ENCODE measurements at regions not wholly inside any gene's neighbourhood (a gene's known extent, or its start where the extent isn't known, plus 50 kb on each side); places are given as distances from the start of the nearest gene placed in this dataset.

- no peak overlapping the region for H3K4me2 ChIP-seq
- H3K9me3 ChIP-seq (replicated peaks in 1 of 11), result peaks cover 7 to 19% (median 11%) of the 10 kb centered on the region in 11 experiments; a peak in 17 of 22 replicates
- H3K4me3 ChIP-seq, result no peak overlapping the region
- no peaks in the 10 kb centered on the region for H3K36me3 ChIP-seq
- H3K4me1 ChIP-seq, result peaks cover 0 to 11% (median 1%) of the 10 kb centered on the region in 10 experiments; a peak in 5 of 20 replicates
- TF ChIP-seq Cebpa-rat (IDR thresholded peaks at IDR 0.05), result no peak
- H3K9ac ChIP-seq, result no peak overlapping the region
- H4K20me1 ChIP-seq, result no peaks in the 10 kb centered on the region
- peaks cover 9 to 88% (median 33%) of the 10 kb centered on the region in 11 experiments; a peak in 20 of 22 replicates for H3K27me3 ChIP-seq
- H3K27ac ChIP-seq, result no peak overlapping the region
Observed at GRCh38 chrX:94389044-94389443, 715.0 kb downstream of the FAM133A start.

- Histone ChIP-seq H3K4me3 (no peak overlapping the region), H3K27ac (no peak overlapping the region), H3K27me3 (peaks cover 12 to 91% (median 70%) of the 10 kb centered on the region in 11 experiments; a peak in 21 of 22 replicates), H3K4me2 (no peak overlapping the region), H3K4me1 (no peaks in the 10 kb centered on the region), H3K9ac (no peak overlapping the region), H3K9me3 (replicated peaks in 1 of 11) (peaks cover 0 to 16% (median 8%) of the 10 kb centered on the region in 11 experiments; a peak in 10 of 22 replicates), H4K20me1 (no peaks in the 10 kb centered on the region), H3K36me3 (no peaks in the 10 kb centered on the region)
- TF ChIP-seq Cebpa-rat (IDR thresholded peaks at IDR 0.05), result no peak
Observed at GRCh38 chrX:94400488-94400887, 726.5 kb downstream of the FAM133A start.

GRCh38 chrX:94401426-94401825, 727.4 kb downstream of the FAM133A start:
- no peaks in the 10 kb centered on the region for H4K20me1 ChIP-seq
- H3K36me3 ChIP-seq, result no peaks in the 10 kb centered on the region
- H3K4me2 ChIP-seq, result no peak overlapping the region
- no peak overlapping the region for H3K27ac ChIP-seq
- TF ChIP-seq Cebpa-rat (IDR thresholded peaks at IDR 0.05), result no peak
- H3K27me3 ChIP-seq, result peaks cover 15 to 91% (median 73%) of the 10 kb centered on the region in 11 experiments; a peak in 21 of 22 replicates
- H3K4me3 ChIP-seq, result no peak overlapping the region
- no peaks in the 10 kb centered on the region for H3K4me1 ChIP-seq
- peaks cover 0 to 16% (median 11%) of the 10 kb centered on the region in 11 experiments; a peak in 11 of 22 replicates for H3K9me3 ChIP-seq (replicated peaks in 1 of 11)
- no peak overlapping the region for H3K9ac ChIP-seq

GRCh38 chrX:94414746-94415145, 740.7 kb downstream of the FAM133A start:
- no peak overlapping the region for H3K27ac ChIP-seq
- peaks cover 27 to 97% (median 78%) of the 10 kb centered on the region in 11 experiments for H3K27me3 ChIP-seq
- H3K36me3 ChIP-seq, result no peaks in the 10 kb centered on the region
- H3K4me2 ChIP-seq, result no peak overlapping the region
- H3K9me3 ChIP-seq (replicated peaks in 1 of 11), result no peaks in the 10 kb centered on the region
- no peaks in the 10 kb centered on the region for H4K20me1 ChIP-seq
- H3K4me3 ChIP-seq, result no peak overlapping the region
- TF ChIP-seq Cebpa-rat (IDR thresholded peaks at IDR 0.05), result no peak
- H3K9ac ChIP-seq, result no peak overlapping the region
- H3K4me1 ChIP-seq, result no peaks in the 10 kb centered on the region

GRCh38 chrX:94418065-94418464, 744.1 kb downstream of the FAM133A start:
- H3K9ac ChIP-seq, result no peak overlapping the region
- H3K9me3 ChIP-seq (replicated peaks in 1 of 11), result no peaks in the 10 kb centered on the region

DNA sequence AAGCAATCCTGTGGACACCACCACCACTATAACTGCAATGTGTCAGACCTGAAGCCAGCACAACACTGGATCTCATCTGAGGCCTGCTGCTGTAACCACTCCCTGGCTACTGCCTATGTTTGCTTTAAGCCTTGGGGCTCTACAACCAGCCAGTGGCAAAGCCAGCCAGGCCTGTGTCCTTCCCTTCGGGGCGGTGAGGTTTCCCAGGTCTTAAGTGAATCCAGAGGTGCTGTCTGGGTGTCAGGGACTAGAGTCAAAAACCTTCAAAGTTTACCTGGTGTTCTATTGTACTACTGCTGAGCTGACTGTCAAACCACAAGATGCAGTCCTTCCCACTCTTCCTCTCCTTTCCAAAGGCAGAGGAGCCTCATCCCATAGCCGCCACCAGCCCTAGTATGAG, 750.5 kb downstream of the FAM133A start:
- no peaks in the 10 kb centered on the region; a peak in 1 of 22 replicates for H4K20me1 ChIP-seq
- H3K9me3 ChIP-seq (replicated peaks in 1 of 11), result no peaks in the 10 kb centered on the region
- no peak overlapping the region for H3K27ac ChIP-seq
- H3K4me1 ChIP-seq, result no peaks in the 10 kb centered on the region
- H3K4me2 ChIP-seq, result no peak overlapping the region
- H3K4me3 ChIP-seq, result no peak overlapping the region
- H3K27me3 ChIP-seq, result peaks cover 19 to 93% (median 75%) of the 10 kb centered on the region in 11 experiments; a peak in 21 of 22 replicates
- no peak overlapping the region for H3K9ac ChIP-seq
- TF ChIP-seq Cebpa-rat (IDR thresholded peaks at IDR 0.05), result no peak
- H3K36me3 ChIP-seq, result no peaks in the 10 kb centered on the region

More at GRCh38 chrX:94418065-94418464, 744.1 kb downstream of the FAM133A start:
- Histone ChIP-seq H3K27ac (no peak overlapping the region), H3K4me2 (no peak overlapping the region), H3K4me1 (no peaks in the 10 kb centered on the region), H4K20me1 (no peaks in the 10 kb centered on the region), H3K27me3 (peaks cover 13 to 95% (median 74%) of the 10 kb centered on the region in 11 experiments; a peak in 21 of 22 replicates), H3K4me3 (no peak overlapping the region), H3K36me3 (no peaks in the 10 kb centered on the region)
- TF ChIP-seq Cebpa-rat (IDR thresholded peaks at IDR 0.05), result no peak

DNA sequence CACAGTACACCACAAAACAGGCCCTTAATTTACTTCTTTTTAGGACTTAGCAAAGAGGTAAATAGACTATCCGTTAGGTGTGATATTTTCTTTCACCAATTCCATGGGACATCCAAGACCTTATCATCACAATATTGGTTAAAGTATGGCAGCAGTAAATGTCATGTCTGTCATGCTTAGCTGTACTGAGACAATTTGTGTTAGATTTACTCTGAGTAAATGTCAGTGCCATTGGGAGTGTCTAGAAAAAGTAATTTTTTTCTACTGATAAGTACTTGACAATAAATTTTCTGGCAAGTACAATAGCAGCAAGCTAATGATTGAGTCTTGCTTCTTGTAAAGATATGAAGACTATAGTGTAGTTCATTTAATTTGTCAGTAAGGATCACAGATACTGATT, 756.1 kb downstream of the FAM133A start:
- Histone ChIP-seq H3K36me3 (no peaks in the 10 kb centered on the region), H4K20me1 (no peaks in the 10 kb centered on the region; a peak in 1 of 22 replicates), H3K27me3 (peaks cover 28 to 98% (median 80%) of the 10 kb centered on the region in 11 experiments; a peak in 21 of 22 replicates), H3K9ac (no peak overlapping the region), H3K4me3 (no peak overlapping the region), H3K27ac (no peak overlapping the region), H3K9me3 (replicated peaks in 1 of 11) (no peaks in the 10 kb centered on the region), H3K4me2 (no peak overlapping the region), H3K4me1 (no peaks in the 10 kb centered on the region)
- no peak for TF ChIP-seq Cebpa-rat (IDR thresholded peaks at IDR 0.05)

- peaks cover 20 to 77% (median 64%) of the 10 kb centered on the region in 11 experiments; a peak in 21 of 22 replicates for H3K27me3 ChIP-seq
- no peak overlapping the region for H3K4me3 ChIP-seq
- H3K27ac ChIP-seq, result no peak overlapping the region
- H3K9me3 ChIP-seq (replicated peaks in 1 of 11), result peaks cover 0 to 6% (median 0%) of the 10 kb centered on the region in 11 experiments; a peak in 3 of 22 replicates
- no peak overlapping the region for H3K9ac ChIP-seq
- no peak for TF ChIP-seq Cebpa-rat (IDR thresholded peaks at IDR 0.05)
- no peak overlapping the region for H3K4me2 ChIP-seq
- H3K36me3 ChIP-seq, result no peaks in the 10 kb centered on the region
- no peaks in the 10 kb centered on the region for H3K4me1 ChIP-seq
- no peaks in the 10 kb centered on the region for H4K20me1 ChIP-seq
Observed at GRCh38 chrX:94435799-94436198, 761.8 kb downstream of the FAM133A start.

GRCh38 chrX:94454159-94454558, 780.2 kb downstream of the FAM133A start:
- TF ChIP-seq Cebpa-rat (IDR thresholded peaks at IDR 0.05), result no peak
- 0 out of 22 replicates have a peak, but pooled peaks cover 0 to 5% (median 0%) of the 10 kb centered on the region in 11 experiments for H3K9me3 ChIP-seq (replicated peaks in 1 of 11)
- no peaks in the 10 kb centered on the region for H3K36me3 ChIP-seq
- peaks cover 23 to 88% (median 71%) of the 10 kb centered on the region in 11 experiments; a peak in 21 of 22 replicates for H3K27me3 ChIP-seq
- H3K4me2 ChIP-seq, result no peak overlapping the region
- no peaks in the 10 kb centered on the region; a peak in 2 of 22 replicates for H4K20me1 ChIP-seq
- no peak overlapping the region for H3K4me3 ChIP-seq
- H3K27ac ChIP-seq, result no peak overlapping the region
- no peak overlapping the region for H3K9ac ChIP-seq
- H3K4me1 ChIP-seq, result no peaks in the 10 kb centered on the region

DNA sequence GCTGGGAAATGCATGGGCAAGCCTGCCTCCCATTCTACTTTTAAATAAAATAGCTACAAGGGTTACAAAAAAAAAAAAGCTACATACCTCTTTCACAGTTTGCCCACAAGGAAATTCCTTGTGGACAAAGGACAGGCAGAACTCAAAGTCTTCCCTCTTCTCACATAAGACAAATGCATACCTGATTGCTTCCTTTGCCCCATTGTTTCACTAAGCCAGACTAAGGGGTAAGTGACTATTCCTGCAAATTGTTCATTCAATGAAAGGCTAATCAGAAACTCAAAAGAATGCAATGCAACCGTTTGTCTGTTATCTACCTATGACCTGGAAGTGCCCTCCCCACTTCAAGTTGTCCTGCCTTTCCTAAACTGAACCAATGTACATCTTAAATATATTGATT, 780.6 kb downstream of the FAM133A start:
- 0 out of 22 replicates have a peak, but pooled peaks cover 0 to 3% (median 0%) of the 10 kb centered on the region in 11 experiments for H3K9me3 ChIP-seq (replicated peaks in 1 of 11)
- no peaks in the 10 kb centered on the region for H3K4me1 ChIP-seq
- H3K27ac ChIP-seq, result no peak overlapping the region
- H3K27me3 ChIP-seq, result peaks cover 23 to 87% (median 69%) of the 10 kb centered on the region in 11 experiments; a peak in 21 of 22 replicates
- no peak overlapping the region for H3K4me2 ChIP-seq
- H3K9ac ChIP-seq, result no peak overlapping the region
- H3K4me3 ChIP-seq, result no peak overlapping the region
- no peaks in the 10 kb centered on the region; a peak in 2 of 22 replicates for H4K20me1 ChIP-seq
- no peak for TF ChIP-seq Cebpa-rat (IDR thresholded peaks at IDR 0.05)
- H3K36me3 ChIP-seq, result no peaks in the 10 kb centered on the region

All from BLaER1 treated with 17β-estradiol and CSF1 and Interleukin-3, amounts not matched to agents 10 nM and 100 nM (cell line).